Ishikawa (cell line): ENCODE measurements at regions not wholly inside any gene's neighbourhood (a gene's known extent, or its start where the extent isn't known, plus 50 kb on each side); places are given as distances from the start of the nearest gene placed in this dataset.

ENCODE experiments used
- CEBPB ChIP-seq: IDR thresholded peaks from 2 replicates; pipeline ENCODE4 v1.6.1; 2012
- CREB1 ChIP-seq: IDR thresholded peaks from 2 replicates; pipeline ENCODE4 v1.6.1; 2012; ENCODE audit warnings: low read depth
- EGR1 ChIP-seq: IDR thresholded peaks from 2 replicates; pipeline ENCODE4 v1.6.1; 2012
- EP300 ChIP-seq: IDR thresholded peaks from 2 replicates; pipeline ENCODE4 v1.6.1; 2012; ENCODE audit warnings: borderline replicate concordance
- FOXM1 ChIP-seq: IDR thresholded peaks from 2 replicates; pipeline ENCODE4 v1.6.1; 2012; ENCODE audit warnings: low read depth, borderline replicate concordance
- MAX ChIP-seq: IDR thresholded peaks from 2 replicates; pipeline ENCODE4 v1.6.1; 2012
- NFIC ChIP-seq: IDR thresholded peaks from 2 replicates; pipeline ENCODE4 v1.6.1; 2012
- RAD21 ChIP-seq: IDR thresholded peaks from 2 replicates; pipeline ENCODE4 v1.6.1; 2012; ENCODE audit warnings: low read depth
- TAF1 ChIP-seq: IDR thresholded peaks from 2 replicates; pipeline ENCODE4 v1.6.1; 2012; ENCODE audit warnings: low read depth, mild to moderate bottlenecking
- TCF12 ChIP-seq: IDR thresholded peaks from 2 replicates; pipeline ENCODE4 v1.6.1; 2012; ENCODE audit warnings: low read depth
- TEAD4 ChIP-seq: IDR thresholded peaks from 2 replicates; pipeline ENCODE4 v1.6.1; 2012
- YY1 ChIP-seq: IDR thresholded peaks from 2 replicates; pipeline ENCODE4 v1.6.1; 2012; ENCODE audit warnings: low read depth
- ZBTB7A ChIP-seq: IDR thresholded peaks from 2 replicates; pipeline ENCODE4 v1.6.1; 2012; ENCODE audit warnings: low read depth
- TF ChIP-seq, protein P1 (sequence below): IDR thresholded peaks from 2 replicates; pipeline ENCODE4 v1.6.1; 2012; ENCODE audit warnings: low read depth, mild to moderate bottlenecking
- TF ChIP-seq, protein P2 (sequence below): IDR thresholded peaks from 2 replicates; pipeline ENCODE4 v1.6.1; 2012

DNA sequence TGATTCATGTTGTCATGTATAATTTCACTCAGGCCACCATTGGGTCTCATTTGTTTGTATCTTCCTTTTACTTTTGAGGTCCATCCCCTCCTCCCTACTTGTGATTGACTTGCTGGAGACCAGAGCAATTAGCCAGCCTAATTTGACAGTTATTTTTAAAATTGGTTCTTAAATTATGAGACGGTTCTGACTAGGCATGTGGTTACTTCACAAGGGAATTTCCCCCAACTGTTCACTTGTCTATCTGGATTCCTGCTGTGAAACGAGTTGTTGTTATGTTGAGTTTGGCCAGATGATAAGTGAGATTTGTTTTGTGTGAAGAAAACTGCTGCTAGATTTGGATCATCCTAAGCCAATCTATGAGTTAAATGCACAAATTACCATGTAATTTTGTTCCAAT is 359.1 kb downstream of the BARHL2 start:
- TF ChIP-seq TAF1: no peak
- no peak for TF ChIP-seq ZBTB7A
- no peak for TF ChIP-seq TCF12
- no peak for TF ChIP-seq CREB1
- no peak for TF ChIP-seq YY1
- TF ChIP-seq TEAD4: no peak

- TF ChIP-seq CREB1 (no peak), FOXM1 (no peak), TEAD4 (no peak), TAF1 (no peak), RAD21 (no peak), EGR1 (no peak), MAX (no peak), EP300 (no peak), CEBPB (no peak), TCF12 (no peak), NFIC (no peak), YY1 (no peak)
- TF ChIP-seq, protein P1, sequence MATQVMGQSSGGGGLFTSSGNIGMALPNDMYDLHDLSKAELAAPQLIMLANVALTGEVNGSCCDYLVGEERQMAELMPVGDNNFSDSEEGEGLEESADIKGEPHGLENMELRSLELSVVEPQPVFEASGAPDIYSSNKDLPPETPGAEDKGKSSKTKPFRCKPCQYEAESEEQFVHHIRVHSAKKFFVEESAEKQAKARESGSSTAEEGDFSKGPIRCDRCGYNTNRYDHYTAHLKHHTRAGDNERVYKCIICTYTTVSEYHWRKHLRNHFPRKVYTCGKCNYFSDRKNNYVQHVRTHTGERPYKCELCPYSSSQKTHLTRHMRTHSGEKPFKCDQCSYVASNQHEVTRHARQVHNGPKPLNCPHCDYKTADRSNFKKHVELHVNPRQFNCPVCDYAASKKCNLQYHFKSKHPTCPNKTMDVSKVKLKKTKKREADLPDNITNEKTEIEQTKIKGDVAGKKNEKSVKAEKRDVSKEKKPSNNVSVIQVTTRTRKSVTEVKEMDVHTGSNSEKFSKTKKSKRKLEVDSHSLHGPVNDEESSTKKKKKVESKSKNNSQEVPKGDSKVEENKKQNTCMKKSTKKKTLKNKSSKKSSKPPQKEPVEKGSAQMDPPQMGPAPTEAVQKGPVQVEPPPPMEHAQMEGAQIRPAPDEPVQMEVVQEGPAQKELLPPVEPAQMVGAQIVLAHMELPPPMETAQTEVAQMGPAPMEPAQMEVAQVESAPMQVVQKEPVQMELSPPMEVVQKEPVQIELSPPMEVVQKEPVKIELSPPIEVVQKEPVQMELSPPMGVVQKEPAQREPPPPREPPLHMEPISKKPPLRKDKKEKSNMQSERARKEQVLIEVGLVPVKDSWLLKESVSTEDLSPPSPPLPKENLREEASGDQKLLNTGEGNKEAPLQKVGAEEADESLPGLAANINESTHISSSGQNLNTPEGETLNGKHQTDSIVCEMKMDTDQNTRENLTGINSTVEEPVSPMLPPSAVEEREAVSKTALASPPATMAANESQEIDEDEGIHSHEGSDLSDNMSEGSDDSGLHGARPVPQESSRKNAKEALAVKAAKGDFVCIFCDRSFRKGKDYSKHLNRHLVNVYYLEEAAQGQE: no peak
- TF ChIP-seq, protein P2, sequence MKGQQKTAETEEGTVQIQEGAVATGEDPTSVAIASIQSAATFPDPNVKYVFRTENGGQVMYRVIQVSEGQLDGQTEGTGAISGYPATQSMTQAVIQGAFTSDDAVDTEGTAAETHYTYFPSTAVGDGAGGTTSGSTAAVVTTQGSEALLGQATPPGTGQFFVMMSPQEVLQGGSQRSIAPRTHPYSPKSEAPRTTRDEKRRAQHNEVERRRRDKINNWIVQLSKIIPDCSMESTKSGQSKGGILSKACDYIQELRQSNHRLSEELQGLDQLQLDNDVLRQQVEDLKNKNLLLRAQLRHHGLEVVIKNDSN: no peak
Measured at GRCh38 chr1:90356991-90357390, 360.1 kb downstream of the BARHL2 start.

DNA sequence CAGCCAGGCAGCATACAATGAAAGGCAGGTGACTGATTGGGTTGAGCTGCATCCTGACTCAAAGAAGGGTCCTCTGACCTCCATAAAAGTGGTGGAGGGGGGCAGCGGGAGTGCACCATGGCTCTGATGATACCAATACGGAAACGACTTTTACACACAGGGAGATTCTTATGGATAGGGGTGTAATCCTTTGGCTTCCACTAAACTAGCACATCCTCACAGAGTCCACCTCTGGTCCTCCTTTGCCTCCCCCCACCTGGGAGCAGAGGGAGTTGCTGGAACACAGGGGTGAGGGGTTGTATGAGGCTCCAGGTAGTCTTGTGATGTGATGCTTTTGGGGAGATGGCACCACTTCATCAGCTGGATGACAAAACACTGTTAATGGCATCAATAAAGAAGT is 361.0 kb downstream of the BARHL2 start:
- TF ChIP-seq YY1: no peak
- TF ChIP-seq, protein P1: no peak
- TF ChIP-seq MAX: no peak
- TF ChIP-seq CREB1: no peak
- TF ChIP-seq TCF12: no peak
- TF ChIP-seq ZBTB7A: no peak
- no peak for TF ChIP-seq RAD21
- TF ChIP-seq, protein P2: no peak
- TF ChIP-seq NFIC: no peak
- no peak for TF ChIP-seq CEBPB
- no peak for TF ChIP-seq TAF1
- no peak for TF ChIP-seq EGR1
- no peak for TF ChIP-seq FOXM1
- no peak for TF ChIP-seq EP300
- no peak for TF ChIP-seq TEAD4

DNA sequence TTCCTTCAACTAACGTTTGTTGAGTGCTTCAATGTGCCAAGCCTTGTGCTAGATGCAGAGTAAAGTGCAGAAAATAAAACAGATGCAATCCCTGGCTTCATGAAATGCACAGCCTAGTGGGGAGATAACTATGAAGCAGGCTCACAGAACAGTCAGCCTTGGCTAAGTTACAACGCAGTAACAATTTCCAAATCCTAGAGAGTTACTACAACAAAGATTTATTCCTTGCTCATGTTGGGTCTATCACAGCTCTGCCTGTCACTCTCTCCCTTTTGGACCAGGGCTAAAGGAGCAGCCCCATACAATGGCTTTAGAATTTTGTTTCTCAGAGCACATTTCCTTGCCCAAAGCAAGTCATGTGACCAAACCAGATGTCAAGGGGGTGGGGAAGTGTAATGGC is 359.8 kb downstream of the ZNF326 start:
- TF ChIP-seq CREB1 (no peak), TAF1 (no peak), TCF12 (no peak), ZBTB7A (no peak), MAX (no peak), EP300 (no peak), RAD21 (no peak), CEBPB (no peak), EGR1 (no peak), TEAD4 (no peak), FOXM1 (no peak)
- TF ChIP-seq, protein P2: no peak
- TF ChIP-seq, protein P1: no peak
